ENCODE measurements at regions not wholly inside any gene's neighbourhood (a gene's known extent, or its start where the extent isn't known, plus 50 kb on each side); places are given as distances from the start of the nearest gene placed in this dataset.

DNA sequence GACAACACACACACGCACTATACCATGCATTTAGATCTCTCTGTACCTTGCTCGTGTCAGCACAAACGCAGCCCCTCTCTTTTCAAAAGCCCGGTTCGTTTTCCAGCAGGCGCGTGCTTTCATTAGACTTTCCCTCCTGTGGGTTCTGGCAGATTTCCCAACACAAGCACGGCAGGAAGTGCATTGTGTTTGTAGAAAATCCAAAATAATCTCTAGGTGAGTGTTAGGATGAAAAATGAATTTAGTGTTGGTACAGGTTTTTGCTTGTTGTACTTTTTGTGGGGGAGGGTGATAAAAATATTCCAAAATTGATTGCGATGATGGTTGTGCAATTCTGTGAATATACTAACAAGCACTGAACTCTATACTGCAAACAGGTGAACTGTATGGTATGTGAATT is 54.1 kb upstream of the POFUT2 start:
- TF ChIP-seq, protein P1, sequence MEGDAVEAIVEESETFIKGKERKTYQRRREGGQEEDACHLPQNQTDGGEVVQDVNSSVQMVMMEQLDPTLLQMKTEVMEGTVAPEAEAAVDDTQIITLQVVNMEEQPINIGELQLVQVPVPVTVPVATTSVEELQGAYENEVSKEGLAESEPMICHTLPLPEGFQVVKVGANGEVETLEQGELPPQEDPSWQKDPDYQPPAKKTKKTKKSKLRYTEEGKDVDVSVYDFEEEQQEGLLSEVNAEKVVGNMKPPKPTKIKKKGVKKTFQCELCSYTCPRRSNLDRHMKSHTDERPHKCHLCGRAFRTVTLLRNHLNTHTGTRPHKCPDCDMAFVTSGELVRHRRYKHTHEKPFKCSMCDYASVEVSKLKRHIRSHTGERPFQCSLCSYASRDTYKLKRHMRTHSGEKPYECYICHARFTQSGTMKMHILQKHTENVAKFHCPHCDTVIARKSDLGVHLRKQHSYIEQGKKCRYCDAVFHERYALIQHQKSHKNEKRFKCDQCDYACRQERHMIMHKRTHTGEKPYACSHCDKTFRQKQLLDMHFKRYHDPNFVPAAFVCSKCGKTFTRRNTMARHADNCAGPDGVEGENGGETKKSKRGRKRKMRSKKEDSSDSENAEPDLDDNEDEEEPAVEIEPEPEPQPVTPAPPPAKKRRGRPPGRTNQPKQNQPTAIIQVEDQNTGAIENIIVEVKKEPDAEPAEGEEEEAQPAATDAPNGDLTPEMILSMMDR (conservative IDR thresholded peaks at IDR 0.05 in 1 of 2, IDR thresholded peaks at IDR 0.05 in 1 of 2; ENCODE audit: low read depth in 1 of 2, low read length in 2 of 2) = no peak
- no peak for TF ChIP-seq EZH2 (IDR thresholded peaks at IDR 0.05; ENCODE audit: low read length, missing control alignments)

Measured in fibroblast of lung (primary cell).